ENCODE measurements at regions not wholly inside any gene's neighbourhood (a gene's known extent, or its start where the extent isn't known, plus 50 kb on each side); places are given as distances from the start of the nearest gene placed in this dataset.

GRCh38 chr10:76763376-76763775 lies 874.2 kb downstream of the KCNMA1 start:
- no peak overlapping the region for H3K56ac ChIP-seq (ENCODE audit: extremely low read depth, insufficient read depth, low read length)
- H2AFZ ChIP-seq (replicated peaks; ENCODE audit: low read length, poor library complexity), result no peak overlapping the region
- ATAC-seq (ENCODE audit: low read depth) (no peak), DNase-seq (no peak)
- no peak overlapping the region for H2AK9ac ChIP-seq (replicated peaks; ENCODE audit: low read depth, low read length, poor library complexity)
- BruUV-seq (replicated peaks), result no TSS peak
- H3K79me1 ChIP-seq (ENCODE audit: low read depth in 1 of 2, low read length in 2 of 2), result no peaks in the 10 kb centered on the region
- no peak overlapping the region for H2BK15ac ChIP-seq (ENCODE audit: low read depth, low read length)
- H4K8ac ChIP-seq (ENCODE audit: low read depth in 2 of 2, low read length in 2 of 2), result no peak overlapping the region
- no peak overlapping the region for H2BK20ac ChIP-seq (ENCODE audit: low read depth, low read length)
- intact Hi-C loops (cut with micrococcal nuclease), result no loop called here
- TF ChIP-seq FOS (IDR thresholded peaks at IDR 0.05; ENCODE audit: low read depth, low read length) (no peak), CTCF (conservative IDR thresholded peaks at IDR 0.05; ENCODE audit: low read depth, low read length) (no peak), MXI1 (IDR thresholded peaks at IDR 0.05; ENCODE audit: borderline replicate concordance, low read depth, low read length) (no peak), MAZ (IDR thresholded peaks at IDR 0.05; ENCODE audit: borderline replicate concordance, low read depth, low read length) (no peak), BHLHE40 (IDR thresholded peaks at IDR 0.05; ENCODE audit: low read depth, low read length) (no peak), USF2 (IDR thresholded peaks at IDR 0.05; ENCODE audit: low read depth, low read length) (no peak), SMC3 (IDR thresholded peaks at IDR 0.05; ENCODE audit: low read depth, low read length) (no peak), NFE2L2 (IDR thresholded peaks at IDR 0.05; ENCODE audit: low read depth, low read length) (no peak)
- H3K18ac ChIP-seq (ENCODE audit: low read depth, low read length), result no peak overlapping the region
- H3K4me2 ChIP-seq (ENCODE audit: low read depth, low read length), result no peak overlapping the region
- H3K4me3 ChIP-seq (ENCODE audit: insufficient read depth, low read depth, low read length), result no peak overlapping the region
- no peak overlapping the region for H2AK5ac ChIP-seq (ENCODE audit: low read depth, low read length)
- WGBS, 2 experiments (ENCODE audit: extremely low coverage in 2 of 2, insufficient read length in 1 of 2), result no CpG with 5 or more reads among the region's 1 CpG
- no peaks in the 10 kb centered on the region for H3K9me1 ChIP-seq (ENCODE audit: insufficient read depth, low read length)
- H4K91ac ChIP-seq (ENCODE audit: insufficient read depth, low read depth, low read length), result no peak overlapping the region
- no peak overlapping the region for H3K14ac ChIP-seq (replicated peaks; ENCODE audit: low read depth, low read length)
- no peaks in the 10 kb centered on the region for H3K9me3 ChIP-seq (ENCODE audit: control insufficient read depth, insufficient read depth, low read length)
- no peak overlapping the region for H2BK120ac ChIP-seq (ENCODE audit: low read depth, low read length)
- H3K4ac ChIP-seq (ENCODE audit: low read depth, low read length), result no peak overlapping the region
- no peak overlapping the region for H3K23ac ChIP-seq (ENCODE audit: low read depth, low read length)
- ChIA-PET CTCF (interaction anchor here (1.2 kb wide), 1 partner anchor 17 kb away, joined by 3 read pairs; no protein-coding TSS in a partner anchor), POLR2A (ENCODE audit: unreplicated experiment) (no interaction called here)
- no peak overlapping the region for H3K9ac ChIP-seq (ENCODE audit: low read depth, low read length)
- no peak overlapping the region for H2BK5ac ChIP-seq (ENCODE audit: low read depth, low read length, poor library complexity, severe bottlenecking)
- no peak overlapping the region for H3K27ac ChIP-seq (ENCODE audit: insufficient read depth, low read length)
- H3K4me1 ChIP-seq (ENCODE audit: control insufficient read depth, insufficient read depth, low read length), result no peaks in the 10 kb centered on the region
- no peaks in the 10 kb centered on the region for H3K36me3 ChIP-seq (ENCODE audit: control insufficient read depth, insufficient read depth, low read length)
- dilution Hi-C loops (cut with HindIII; ENCODE audit: low sequenced_read_pairs, unreplicated experiment), result no loop called here
- H4K5ac ChIP-seq (ENCODE audit: low read depth, low read length), result no peak overlapping the region
- H3K27me3 ChIP-seq (ENCODE audit: control insufficient read depth, insufficient read depth, low read length), result no peaks in the 10 kb centered on the region
- in situ Hi-C loops (cut with MboI; ENCODE audit: low sequenced_read_pairs), result no loop called here
- no peaks in the 10 kb centered on the region for H4K20me1 ChIP-seq (ENCODE audit: insufficient read depth, low read length)
